Mesenchymal stem cell (in vitro differentiated cells and primary cell): ENCODE measurements at regions not wholly inside any gene's neighbourhood (a gene's known extent, or its start where the extent isn't known, plus 50 kb on each side); places are given as distances from the start of the nearest gene placed in this dataset.
"Not testable (repeated sequence)": the region's sequence is repeated elsewhere in the genome, so short reads cannot be mapped to it uniquely, and the experiment has no call there.

Experiments
- DNase-seq: peaks from one replicate; pipeline ENCODE4 v3.0.0-alpha.2; 2013
- H2AFZ ChIP-seq: one replicate; pipeline ENCODE4 v1.6.1; 2013; ENCODE audit warnings: low read depth, mild to moderate bottlenecking, control low read depth, inconsistent platforms, low read length, moderate library complexity
- H2AK5ac ChIP-seq: 2 replicates; pipeline ENCODE4 v1.6.1; 2013; ENCODE audit warnings: low read length, moderate library complexity, mild to moderate bottlenecking, inconsistent platforms; ENCODE audit not compliant: severe bottlenecking
- H2BK120ac ChIP-seq: one replicate; pipeline ENCODE4 v1.6.1; 2013; ENCODE audit warnings: low read depth, mild to moderate bottlenecking, inconsistent platforms, low read length, moderate library complexity
- H2BK12ac ChIP-seq, 2 experiments: one replicate each; pipeline ENCODE4 v1.6.1; 2013; ENCODE audit warnings: inconsistent platforms in 2 of 2, low read length in 2 of 2, mild to moderate bottlenecking in 2 of 2, moderate library complexity in 2 of 2, control low read depth in 1 of 2
- H2BK15ac ChIP-seq: one replicate; pipeline ENCODE4 v1.6.1; 2013; ENCODE audit warnings: mild to moderate bottlenecking, low read depth, inconsistent platforms; ENCODE audit not compliant: poor library complexity, severe bottlenecking
- H2BK5ac ChIP-seq: 2 replicates; pipeline ENCODE4 v1.6.1; 2013; ENCODE audit warnings: low read depth, mild to moderate bottlenecking, low read length, control low read depth, inconsistent platforms; ENCODE audit not compliant: poor library complexity, severe bottlenecking
- H3K14ac ChIP-seq, 2 experiments: one replicate each; pipeline ENCODE4 v1.6.1; 2013; ENCODE audit warnings: inconsistent platforms in 2 of 2, low read length in 2 of 2, control low read depth in 1 of 2, mild to moderate bottlenecking in 1 of 2, moderate library complexity in 1 of 2
- H3K18ac ChIP-seq, 2 experiments: one replicate each; pipeline ENCODE4 v1.6.1; 2013; ENCODE audit warnings: inconsistent platforms in 2 of 2, low read length in 2 of 2, control low read depth in 1 of 2, low read depth in 1 of 2, mild to moderate bottlenecking in 1 of 2
- H3K23ac ChIP-seq, 2 experiments: one replicate each; pipeline ENCODE4 v1.6.1; 2013; ENCODE audit warnings: inconsistent platforms in 2 of 2, low read length in 2 of 2, mild to moderate bottlenecking in 2 of 2, moderate library complexity in 2 of 2, control low read depth in 1 of 2
- H3K27ac ChIP-seq: 2 replicates; pipeline ENCODE4 v1.5.1; 2013; ENCODE audit warnings: mild to moderate bottlenecking, moderate library complexity, low read length, control low read depth, inconsistent platforms; ENCODE audit not compliant: poor library complexity, severe bottlenecking
- H3K27me3 ChIP-seq, 2 experiments: 2 replicates each; pipeline versions ENCODE4 v1.6.1 to v1.7.0; 2013; ENCODE audit warnings: low read length in 2 of 2, mild to moderate bottlenecking in 2 of 2, moderate library complexity in 2 of 2, control low read depth in 1 of 2, inconsistent platforms in 1 of 2; ENCODE audit not compliant: control insufficient read depth in 1 of 2, insufficient read depth in 1 of 2
- H3K36me3 ChIP-seq, 2 experiments: 2 replicates each; pipeline versions ENCODE4 v1.6.1 to v1.7.0; 2013; ENCODE audit warnings: low read length in 2 of 2, control low read depth in 1 of 2, inconsistent platforms in 1 of 2, low read depth in 1 of 2, mild to moderate bottlenecking in 1 of 2; ENCODE audit not compliant: insufficient read depth in 2 of 2, control insufficient read depth in 1 of 2
- H3K4ac ChIP-seq, 2 experiments: one replicate each; pipeline ENCODE4 v1.6.1; 2013; ENCODE audit warnings: inconsistent platforms in 2 of 2, low read length in 2 of 2, mild to moderate bottlenecking in 2 of 2, moderate library complexity in 2 of 2, control low read depth in 1 of 2, low read depth in 1 of 2
- H3K4me1 ChIP-seq: 2 replicates; pipeline ENCODE4 v1.6.1; 2013; ENCODE audit warnings: low read depth, low read length, control low read depth; ENCODE audit not compliant: control insufficient read depth, insufficient read depth
- H3K4me2 ChIP-seq: 2 replicates; pipeline ENCODE4 v1.6.1; 2013; ENCODE audit warnings: low read length, mild to moderate bottlenecking, inconsistent platforms; ENCODE audit not compliant: poor library complexity, severe bottlenecking
- H3K4me3 ChIP-seq, 2 experiments: 2 replicates each; pipeline versions ENCODE4 v1.5.1 to v1.7.0; 2013; ENCODE audit warnings: low read length in 2 of 2, mild to moderate bottlenecking in 2 of 2, control low read depth in 1 of 2, low read depth in 1 of 2; ENCODE audit not compliant: insufficient read depth in 1 of 2
- H3K79me1 ChIP-seq: replicated peaks from 2 replicates; pipeline ENCODE4 v1.6.1; 2013; ENCODE audit warnings: mild to moderate bottlenecking, control low read depth, low read length, inconsistent platforms; ENCODE audit not compliant: poor library complexity, severe bottlenecking
- H3K9ac ChIP-seq: 2 replicates; pipeline ENCODE4 v1.7.0; 2013; ENCODE audit warnings: mild to moderate bottlenecking, low read length, moderate library complexity
- H3K9me3 ChIP-seq: 2 replicates; pipeline ENCODE4 v1.7.0; 2013; ENCODE audit warnings: mild to moderate bottlenecking, low read length; ENCODE audit not compliant: control insufficient read depth
- H4K8ac ChIP-seq: one replicate; pipeline ENCODE4 v1.6.1; 2013; ENCODE audit warnings: inconsistent platforms, mild to moderate bottlenecking, low read length, moderate library complexity
- H4K91ac ChIP-seq: one replicate; pipeline ENCODE4 v1.6.1; 2013; ENCODE audit warnings: mild to moderate bottlenecking, low read length, inconsistent platforms
- WGBS: methylation state at CpG from one replicate; pipeline ENCODE4 v1.1.7; 2013; ENCODE audit warnings: mixed read lengths; 5-methylcytosine and 5-hydroxymethylcytosine counted together

DNA sequence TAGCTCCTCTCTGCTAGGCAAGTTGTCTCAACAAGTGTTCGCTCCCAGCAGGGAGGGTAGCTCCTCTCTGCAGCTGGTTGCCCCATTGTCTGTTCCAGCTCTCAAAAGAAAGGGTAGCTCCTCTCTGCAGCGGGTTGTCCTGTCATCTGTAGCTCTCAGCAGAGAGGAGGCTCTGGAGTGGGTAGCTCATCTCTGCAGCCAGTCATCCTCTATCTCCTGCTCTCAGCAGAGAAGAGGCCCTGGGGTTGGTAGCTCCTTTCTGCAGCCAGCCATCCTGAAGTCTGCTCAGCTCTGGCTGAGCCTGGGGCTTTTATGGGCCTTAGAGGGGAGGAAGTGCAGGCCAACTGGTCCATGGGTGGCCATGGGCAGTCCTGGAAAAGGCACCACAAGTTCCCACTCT is 342.7 kb downstream of the PTTG2 start:
- Histone ChIP-seq H2AFZ (no peak overlapping the region), H3K9me3 (peaks cover 40% of the 10 kb centered on the region), H3K4ac (no peak overlapping the region), H3K36me3 (no peaks in the 10 kb centered on the region), H3K27ac (no peak overlapping the region), H3K27me3 (no peaks in the 10 kb centered on the region), H2AK5ac (no peak overlapping the region), H3K4me3 (no peak overlapping the region), H3K4me2 (no peak overlapping the region), H3K79me1 (no peaks in the 10 kb centered on the region), H2BK5ac (no peak overlapping the region), H3K14ac (no peak overlapping the region), H2BK120ac (no peak overlapping the region), H4K91ac (no peak overlapping the region), H2BK12ac (no peak overlapping the region), H2BK15ac (no peak overlapping the region), H4K8ac (no peak overlapping the region), H3K23ac (no peak overlapping the region), H3K18ac (no peak overlapping the region), H3K9ac (no peak overlapping the region), H3K4me1 (no peaks in the 10 kb centered on the region)
- WGBS, result 88% methylated on average over 2 of the region's 2 CpGs
- no peak for DNase-seq

DNA sequence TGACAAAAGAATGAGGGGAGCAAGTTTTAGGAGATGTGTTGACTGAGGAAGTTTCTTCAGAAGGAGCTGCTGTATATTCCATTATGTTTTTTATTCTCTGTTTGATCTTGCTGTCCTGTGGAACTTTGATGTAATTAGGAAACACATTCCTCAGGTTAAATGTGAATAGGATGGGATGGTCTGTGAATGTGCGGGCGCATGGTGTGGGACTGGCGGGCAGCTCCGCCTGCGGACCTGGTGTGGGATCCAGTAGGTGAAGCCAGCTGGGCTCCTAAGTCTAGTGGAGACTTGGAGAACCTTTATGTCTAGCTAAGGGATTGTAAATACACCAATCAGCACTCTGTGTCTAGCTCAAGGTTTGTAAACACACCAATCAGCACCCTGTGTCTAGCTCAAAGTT is 344.3 kb downstream of the PTTG2 start:
- not testable (repeated sequence) for H3K36me3 ChIP-seq, H3K4me3 ChIP-seq, H2AK5ac ChIP-seq, H3K4ac ChIP-seq, H3K79me1 ChIP-seq, H2BK15ac ChIP-seq, H2BK5ac ChIP-seq, H3K27ac ChIP-seq, H2BK12ac ChIP-seq, H3K9ac ChIP-seq, H3K4me2 ChIP-seq, H3K4me1 ChIP-seq, DNase-seq, H2BK120ac ChIP-seq, H3K27me3 ChIP-seq, H3K18ac ChIP-seq, H3K23ac ChIP-seq, H3K14ac ChIP-seq, H4K91ac ChIP-seq, H2AFZ ChIP-seq, H4K8ac ChIP-seq
- H3K9me3 ChIP-seq, result peaks cover 25% of the 10 kb centered on the region
- WGBS, result 97% methylated on average over 3 of the region's 5 CpGs

- Histone ChIP-seq H3K18ac (no peak overlapping the region), H3K9me3 (peaks cover 11% of the 10 kb centered on the region)
Measured at GRCh38 chr4:38306482-38307071, 346.4 kb downstream of the PTTG2 start.

GRCh38 chr4:38308728-38309311 is 348.6 kb downstream of the PTTG2 start:
- Histone ChIP-seq H3K79me1 (no peaks in the 10 kb centered on the region), H2BK120ac (no peak overlapping the region), H2AFZ (no peak overlapping the region), H3K4ac (no peak overlapping the region), H4K91ac (no peak overlapping the region), H3K4me1 (peaks cover 2% of the 10 kb centered on the region), H4K8ac (no peak overlapping the region), H2BK12ac (no peak overlapping the region), H3K23ac (no peak overlapping the region), H2AK5ac (no peak overlapping the region), H3K36me3 (no peaks in the 10 kb centered on the region), H3K4me3 (no peak overlapping the region), H3K27me3 (no peaks in the 10 kb centered on the region), H3K14ac (no peak overlapping the region), H2BK15ac (no peak overlapping the region), H3K9ac (no peak overlapping the region), H3K18ac (no peak overlapping the region), H3K27ac (no peak overlapping the region), H2BK5ac (no peak overlapping the region), H3K4me2 (peak overlapping the region; percentile 6), H3K9me3 (peaks cover 8% of the 10 kb centered on the region)
- 0% methylated on average over 2 of the region's 5 CpGs for whole genome bisulfite sequencing
- peak; percentile 40 for DNase-seq

More at GRCh38 chr4:38306482-38307071, 346.4 kb downstream of the PTTG2 start:
- DNase-seq, result no peak
- H3K27ac ChIP-seq, result no peak overlapping the region
- H3K36me3 ChIP-seq, result no peaks in the 10 kb centered on the region
- no peak overlapping the region for H3K23ac ChIP-seq
- H2BK15ac ChIP-seq, result no peak overlapping the region
- no peak overlapping the region for H3K4me2 ChIP-seq
- no peak overlapping the region for H2AFZ ChIP-seq
- no peak overlapping the region for H4K91ac ChIP-seq
- H3K79me1 ChIP-seq, result no peaks in the 10 kb centered on the region
- no peak overlapping the region for H3K9ac ChIP-seq
- H3K27me3 ChIP-seq, result no peaks in the 10 kb centered on the region
- H2BK5ac ChIP-seq, result no peak overlapping the region
- H3K4ac ChIP-seq, result no peak overlapping the region
- no peak overlapping the region for H3K4me3 ChIP-seq
- H3K14ac ChIP-seq, result no peak overlapping the region
- H2AK5ac ChIP-seq, result no peak overlapping the region
- H4K8ac ChIP-seq, result no peak overlapping the region
- H2BK120ac ChIP-seq, result no peak overlapping the region
- H2BK12ac ChIP-seq, result no peak overlapping the region
- peaks cover 2% of the 10 kb centered on the region for H3K4me1 ChIP-seq
- 55% methylated on average over 3 of the region's 3 CpGs for whole genome bisulfite sequencing
